Suprapubic skin (tissue), 3 donors: ENCODE measurements at regions not wholly inside any gene's neighbourhood (a gene's known extent, or its start where the extent isn't known, plus 50 kb on each side); places are given as distances from the start of the nearest gene placed in this dataset.

ENCODE experiments used
- POLR2AphosphoS5 ChIP-seq, 3 donors: sonication (generic); formaldehyde crosslinking; IDR thresholded peaks; one replicate each; pipeline ENCODE4 v1.6.1; 2017; ENCODE audit warnings: antibody characterized with exemption in 3 of 3
- TF ChIP-seq, protein P1 (sequence below), 2 donors: fragments of 200-600 bp in 1 of 2; fragments of 450-650 bp in 1 of 2; sonication (generic) in 1 of 2; IDR thresholded peaks; one replicate each; pipeline ENCODE4 v1.5.1; 2016 to 2019; ENCODE audit warnings: antibody characterized with exemption in 2 of 2, mild to moderate bottlenecking in 1 of 2, moderate library complexity in 1 of 2

DNA sequence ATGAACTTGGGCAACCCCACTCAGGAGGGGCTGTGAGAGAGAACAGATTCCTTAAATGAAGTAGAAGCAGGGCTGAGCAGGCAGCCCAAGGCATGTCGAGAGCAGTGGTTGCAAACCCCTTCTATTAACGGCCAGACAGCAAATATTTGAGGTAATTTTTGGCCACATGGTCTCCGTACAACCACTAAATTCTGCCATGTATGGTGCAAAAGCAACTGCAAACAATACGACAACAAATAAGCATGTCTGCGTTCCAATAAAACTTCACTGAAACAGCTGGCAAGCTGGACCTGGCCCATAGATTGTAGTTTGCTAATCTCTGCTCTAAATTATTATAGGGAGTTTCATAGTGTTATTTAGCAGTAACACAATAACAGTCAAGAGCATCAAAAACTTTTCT, 217.0 kb upstream of the ZNF521 start:
- TF ChIP-seq POLR2AphosphoS5 (IDR thresholded peaks at IDR 0.05) = no peak
- TF ChIP-seq, protein P1, sequence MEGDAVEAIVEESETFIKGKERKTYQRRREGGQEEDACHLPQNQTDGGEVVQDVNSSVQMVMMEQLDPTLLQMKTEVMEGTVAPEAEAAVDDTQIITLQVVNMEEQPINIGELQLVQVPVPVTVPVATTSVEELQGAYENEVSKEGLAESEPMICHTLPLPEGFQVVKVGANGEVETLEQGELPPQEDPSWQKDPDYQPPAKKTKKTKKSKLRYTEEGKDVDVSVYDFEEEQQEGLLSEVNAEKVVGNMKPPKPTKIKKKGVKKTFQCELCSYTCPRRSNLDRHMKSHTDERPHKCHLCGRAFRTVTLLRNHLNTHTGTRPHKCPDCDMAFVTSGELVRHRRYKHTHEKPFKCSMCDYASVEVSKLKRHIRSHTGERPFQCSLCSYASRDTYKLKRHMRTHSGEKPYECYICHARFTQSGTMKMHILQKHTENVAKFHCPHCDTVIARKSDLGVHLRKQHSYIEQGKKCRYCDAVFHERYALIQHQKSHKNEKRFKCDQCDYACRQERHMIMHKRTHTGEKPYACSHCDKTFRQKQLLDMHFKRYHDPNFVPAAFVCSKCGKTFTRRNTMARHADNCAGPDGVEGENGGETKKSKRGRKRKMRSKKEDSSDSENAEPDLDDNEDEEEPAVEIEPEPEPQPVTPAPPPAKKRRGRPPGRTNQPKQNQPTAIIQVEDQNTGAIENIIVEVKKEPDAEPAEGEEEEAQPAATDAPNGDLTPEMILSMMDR (IDR thresholded peaks at IDR 0.05) = no peak
